SK-N-SH treated with all-trans-retinoic acid at 6 μM for 48 hours (cell line): ENCODE measurements at regions not wholly inside any gene's neighbourhood (a gene's known extent, or its start where the extent isn't known, plus 50 kb on each side); places are given as distances from the start of the nearest gene placed in this dataset.

Source experiments
- CREB5 ChIP-seq: fragments of 250-450 bp; sonication (Bioruptor Pico); IDR thresholded peaks from 2 replicates; pipeline ENCODE4 v1.5.1; 2020; ENCODE audit warnings: low read depth, mild to moderate bottlenecking, moderate library complexity
- CSDC2 ChIP-seq: fragments of 250-450 bp; sonication (Bioruptor Pico); IDR thresholded peaks from 2 replicates; pipeline ENCODE4 v1.5.0; 2020; ENCODE audit warnings: mild to moderate bottlenecking, moderate library complexity
- ESRRG ChIP-seq: fragments of 250-450 bp; sonication (Bioruptor Pico); IDR thresholded peaks from 2 replicates; pipeline ENCODE4 v1.6.1; 2021; ENCODE audit warnings: mild to moderate bottlenecking
- PATZ1 ChIP-seq: fragments of 250-450 bp; sonication (Bioruptor Pico); IDR thresholded peaks from 2 replicates; pipeline ENCODE4 v1.8.0; 2020; ENCODE audit warnings: mild to moderate bottlenecking, moderate library complexity, borderline replicate concordance
- SNAI2 ChIP-seq: fragments of 250-450 bp; sonication (Bioruptor Pico); IDR thresholded peaks from 2 replicates; pipeline ENCODE4 v1.5.0; 2020; ENCODE audit warnings: mild to moderate bottlenecking, moderate library complexity
- TCF4 ChIP-seq: fragments of 250-450 bp; sonication (Bioruptor Pico); IDR thresholded peaks from 2 replicates; pipeline ENCODE4 v1.8.0; 2021; ENCODE audit warnings: mild to moderate bottlenecking, moderate library complexity, borderline replicate concordance
- TOX ChIP-seq: fragments of 250-450 bp; sonication (Bioruptor Pico); IDR thresholded peaks from 2 replicates; pipeline ENCODE4 v1.8.0; 2021; ENCODE audit warnings: mild to moderate bottlenecking, moderate library complexity, borderline replicate concordance
- ZC3H10 ChIP-seq: fragments of 250-450 bp; sonication (Bioruptor Pico); IDR thresholded peaks from 2 replicates; pipeline ENCODE4 v1.5.1; 2021; ENCODE audit warnings: mild to moderate bottlenecking, moderate library complexity
- ZFP3 ChIP-seq: fragments of 250-450 bp; sonication (Bioruptor Pico); IDR thresholded peaks from 2 replicates; pipeline ENCODE4 v1.5.0; 2020; ENCODE audit warnings: mild to moderate bottlenecking, moderate library complexity
- ZFP30 ChIP-seq: fragments of 450-650 bp; formaldehyde crosslinking; IDR thresholded peaks from 2 replicates; pipeline ENCODE4 v1.5.0; 2022; ENCODE audit warnings: mild to moderate bottlenecking, moderate library complexity
- TF ChIP-seq, protein P1 (sequence below): fragments of 250-450 bp; sonication (Bioruptor Pico); IDR thresholded peaks from 2 replicates; pipeline ENCODE4 v1.5.1; 2021; ENCODE audit warnings: mild to moderate bottlenecking, moderate library complexity

GRCh38 chr16:86432048-86432447 lies 78.3 kb upstream of the FOXF1 start:
- TF ChIP-seq ZFP3 (CRISPR knock-in tag) (no peak), TCF4 (CRISPR knock-in tag) (no peak), PATZ1 (CRISPR knock-in tag) (no peak), SNAI2 (CRISPR knock-in tag) (no peak), CSDC2 (CRISPR knock-in tag) (no peak), CREB5 (CRISPR knock-in tag) (no peak), ESRRG (CRISPR knock-in tag) (no peak), ZC3H10 (CRISPR knock-in tag) (no peak), ZFP30 (CRISPR knock-in tag) (no peak), TOX (no peak)
- TF ChIP-seq, protein P1, sequence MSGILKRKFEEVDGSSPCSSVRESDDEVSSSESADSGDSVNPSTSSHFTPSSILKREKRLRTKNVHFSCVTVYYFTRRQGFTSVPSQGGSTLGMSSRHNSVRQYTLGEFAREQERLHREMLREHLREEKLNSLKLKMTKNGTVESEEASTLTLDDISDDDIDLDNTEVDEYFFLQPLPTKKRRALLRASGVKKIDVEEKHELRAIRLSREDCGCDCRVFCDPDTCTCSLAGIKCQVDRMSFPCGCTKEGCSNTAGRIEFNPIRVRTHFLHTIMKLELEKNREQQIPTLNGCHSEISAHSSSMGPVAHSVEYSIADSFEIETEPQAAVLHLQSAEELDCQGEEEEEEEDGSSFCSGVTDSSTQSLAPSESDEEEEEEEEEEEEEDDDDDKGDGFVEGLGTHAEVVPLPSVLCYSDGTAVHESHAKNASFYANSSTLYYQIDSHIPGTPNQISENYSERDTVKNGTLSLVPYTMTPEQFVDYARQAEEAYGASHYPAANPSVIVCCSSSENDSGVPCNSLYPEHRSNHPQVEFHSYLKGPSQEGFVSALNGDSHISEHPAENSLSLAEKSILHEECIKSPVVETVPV (CRISPR knock-in tag): no peak
